ENCODE measurements at regions not wholly inside any gene's neighbourhood (a gene's known extent, or its start where the extent isn't known, plus 50 kb on each side); places are given as distances from the start of the nearest gene placed in this dataset.

DNA sequence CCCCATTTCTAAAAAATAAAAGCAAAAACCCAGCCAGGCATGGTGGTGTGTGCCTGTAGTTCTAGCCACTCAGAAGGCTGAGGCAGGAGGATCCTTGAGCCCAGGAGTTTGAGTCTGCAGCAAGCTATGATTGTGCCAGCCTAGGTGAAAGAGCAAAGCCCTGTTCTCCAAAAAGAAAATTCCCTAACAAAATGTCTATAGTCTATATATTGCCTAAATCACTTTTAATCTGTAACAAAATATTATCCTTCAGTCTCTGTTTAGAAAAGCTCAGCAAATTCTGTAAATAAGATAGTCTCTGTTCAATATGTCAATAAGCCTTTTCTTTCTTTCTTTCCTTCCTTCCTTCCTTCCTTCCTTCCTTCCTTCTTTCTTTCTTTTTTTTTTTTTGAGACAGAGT, 75.8 kb upstream of the ZFP64 start:
- no peak for DNase-seq (ENCODE audit: low read depth in 2 of 2)

DNA sequence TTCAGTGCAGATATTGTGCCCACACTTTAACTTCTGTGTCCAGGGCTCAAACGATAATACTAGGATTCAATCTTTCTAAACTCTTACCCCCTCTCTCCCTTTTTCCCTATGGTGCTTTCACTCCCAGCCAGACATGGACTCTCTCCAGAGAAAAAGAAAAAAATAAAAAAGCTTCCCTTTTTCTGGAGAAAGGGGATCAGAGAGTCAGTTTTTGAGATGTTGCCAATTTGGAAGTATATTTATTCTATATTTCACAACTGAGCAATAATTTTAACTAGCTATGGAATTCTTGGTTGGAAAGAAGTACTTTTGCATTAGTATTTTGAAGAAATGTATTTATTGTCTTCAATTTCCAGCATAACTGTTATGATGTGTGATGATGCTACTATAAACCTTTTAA, 72.2 kb upstream of the ZFP64 start:
- no peak for DNase-seq (ENCODE audit: low read depth in 2 of 2)

DNA sequence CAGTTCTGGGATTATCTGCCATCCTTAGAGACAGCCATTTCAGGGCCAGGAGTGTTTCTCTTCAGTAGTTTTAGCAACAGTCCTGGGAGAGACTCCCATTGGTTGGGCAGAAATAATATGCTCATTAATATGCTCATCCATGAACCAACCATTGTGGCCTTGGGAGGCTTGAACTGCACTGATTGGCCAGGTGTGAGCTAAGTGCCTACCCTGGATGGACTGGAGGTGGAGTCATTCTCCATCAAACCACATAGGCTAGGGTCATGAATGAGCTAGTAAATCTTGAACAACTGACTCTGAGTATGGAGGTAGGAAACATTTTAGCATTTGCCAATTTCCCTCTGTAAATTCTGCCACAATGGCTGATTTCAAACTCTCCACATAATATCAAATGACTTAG, 70.2 kb upstream of the ZFP64 start:
- no peak for DNase-seq (ENCODE audit: low read depth in 2 of 2)

DNA sequence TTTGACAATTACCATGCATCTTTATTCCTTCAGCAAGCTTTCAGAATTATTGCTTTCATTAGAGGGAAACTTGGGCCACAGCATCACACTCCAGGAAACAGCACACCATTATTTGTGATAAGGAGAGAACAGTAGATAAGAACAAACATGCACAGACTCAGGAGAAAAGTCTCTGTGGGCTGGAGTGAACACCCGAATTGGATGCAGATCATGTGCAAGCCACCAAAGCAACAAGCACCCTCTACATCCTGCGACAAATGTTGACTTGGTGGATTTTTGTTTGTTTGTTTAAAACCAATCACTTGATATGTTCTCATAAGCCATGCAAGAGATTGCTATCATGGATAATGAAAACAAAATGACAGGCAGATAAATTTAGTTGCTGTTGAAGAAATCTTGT, 67.7 kb upstream of the ZFP64 start:
- DNase-seq (ENCODE audit: low read depth in 2 of 2): no peak

DNA sequence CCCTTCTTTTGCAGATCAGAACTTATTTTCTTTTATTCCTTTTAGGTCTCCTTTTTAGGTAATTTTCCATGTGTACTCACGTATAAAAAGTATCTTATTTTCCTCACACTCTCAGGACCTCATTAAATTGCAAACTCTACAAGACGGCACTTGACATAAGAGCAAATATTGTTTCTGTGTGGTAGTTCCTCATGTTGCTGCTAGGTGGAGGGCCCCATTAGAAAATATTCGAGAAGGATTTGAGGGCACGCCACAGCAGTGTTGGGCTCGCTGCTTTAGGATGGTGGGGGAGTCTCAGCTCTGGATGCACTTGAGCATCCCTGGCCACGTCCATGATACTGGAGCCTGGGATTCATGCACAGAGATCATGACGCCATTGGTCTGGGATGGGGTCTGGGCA, 64.9 kb upstream of the ZFP64 start:
- no peak for DNase-seq (ENCODE audit: low read depth in 2 of 2)

DNA sequence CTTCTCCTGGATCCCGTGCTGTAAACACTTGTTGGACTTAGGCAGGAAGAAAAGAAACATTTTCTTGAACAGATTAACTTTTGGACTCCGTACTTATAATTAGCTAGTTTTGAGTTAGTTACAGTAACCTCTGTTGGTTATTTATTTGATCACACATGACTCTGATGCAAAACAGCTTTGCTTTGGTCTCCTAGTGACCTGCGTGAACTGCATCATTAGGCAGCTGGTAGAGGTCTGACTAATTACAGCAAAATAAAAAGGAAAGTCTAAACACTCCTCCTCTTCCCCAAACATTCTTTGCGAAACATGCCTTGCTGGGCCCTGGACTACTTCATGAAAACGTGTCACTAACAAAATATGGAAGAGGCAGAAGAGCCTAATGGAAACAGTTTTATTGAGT, 61.1 kb upstream of the ZFP64 start:
- DNase-seq (ENCODE audit: low read depth in 2 of 2): no peak

DNA sequence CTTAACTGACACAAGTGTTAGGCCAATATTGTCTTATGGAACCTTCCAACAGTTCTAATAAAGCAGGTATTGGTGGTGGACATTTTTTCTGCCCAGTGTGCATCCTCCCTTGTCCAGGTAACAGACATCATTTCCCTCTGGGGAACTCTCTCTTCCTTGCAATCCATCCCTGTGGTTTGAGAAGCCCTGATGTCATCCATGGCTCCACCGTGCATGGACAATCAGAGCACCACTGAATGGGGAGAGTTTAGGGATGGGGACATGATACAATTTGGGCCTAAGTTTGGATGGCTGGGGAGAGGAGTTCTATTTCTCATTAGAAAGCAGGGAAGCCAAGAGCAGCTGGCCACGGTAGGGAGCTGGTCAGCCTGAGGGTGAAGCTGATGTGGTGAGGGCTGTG, 60.2 kb upstream of the ZFP64 start:
- DNase-seq (ENCODE audit: low read depth in 2 of 2): no peak

DNA sequence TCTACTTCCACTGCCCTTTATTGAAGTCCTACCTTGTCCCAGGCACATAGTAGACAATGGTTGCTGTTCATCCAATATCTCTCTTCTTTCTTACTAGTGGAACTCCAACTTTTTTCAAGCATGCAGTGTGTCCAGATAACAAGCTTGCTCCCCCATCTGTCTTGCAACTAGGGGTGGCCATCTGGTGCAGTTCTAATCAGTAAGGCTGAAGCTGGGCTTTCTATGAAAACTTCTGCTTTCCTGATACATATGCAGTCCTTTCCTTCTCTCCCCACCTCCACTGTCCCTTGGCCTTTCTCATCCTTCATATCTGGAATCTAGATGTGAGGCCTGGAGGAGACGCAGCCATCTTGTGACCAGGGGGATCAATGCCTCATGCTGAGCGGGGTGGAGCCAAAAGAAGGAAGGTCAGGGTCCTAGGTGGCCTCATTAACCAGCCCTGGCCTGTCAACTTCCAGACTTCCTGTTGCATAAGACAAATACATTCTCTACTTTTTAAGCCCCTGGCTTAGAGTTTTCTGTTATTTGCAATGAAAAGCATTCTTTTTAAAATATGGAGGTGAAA, 59.6 kb upstream of the ZFP64 start:
- no peak for DNase-seq (ENCODE audit: low read depth in 2 of 2)

DNA sequence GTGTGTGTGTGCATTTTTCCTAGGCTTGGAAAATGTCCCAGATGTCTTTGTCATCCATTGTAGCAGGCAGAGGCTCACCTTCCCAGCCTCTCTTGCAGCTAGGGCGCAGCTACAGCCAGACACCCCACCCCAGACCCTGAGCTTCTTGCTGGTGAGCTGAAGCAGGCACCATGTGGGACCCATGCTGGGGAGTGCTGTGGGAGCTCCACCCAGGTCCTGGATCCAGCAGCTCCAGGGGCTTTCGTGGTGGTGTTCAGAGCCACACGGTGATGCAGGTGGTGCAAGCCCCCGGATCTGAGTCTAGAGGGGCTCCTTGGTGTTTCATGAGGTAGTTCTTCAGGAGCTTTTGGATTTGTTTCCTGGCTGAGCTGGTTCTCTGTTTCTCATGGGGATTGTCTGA, 56.0 kb upstream of the ZFP64 start:
- no peak for DNase-seq (ENCODE audit: low read depth in 2 of 2)

DNA sequence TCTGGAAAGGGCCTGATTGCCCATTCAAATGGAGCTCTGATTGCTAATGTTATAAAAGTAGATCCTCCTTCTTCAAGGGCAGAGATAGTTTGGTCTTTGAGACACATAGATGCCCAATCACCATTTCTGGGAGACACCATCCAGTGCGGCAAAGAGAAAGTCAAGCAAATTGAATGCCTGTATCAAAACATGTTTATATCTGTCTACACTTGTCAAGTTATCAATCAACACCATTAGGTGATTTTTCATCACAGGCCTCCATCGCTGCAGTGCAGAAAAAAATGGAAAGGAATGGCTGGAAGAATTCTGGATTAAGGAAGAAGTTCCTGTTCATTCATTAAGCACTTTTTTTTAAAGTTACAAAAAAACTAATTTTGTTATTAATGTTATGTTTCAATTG, 54.8 kb upstream of the ZFP64 start:
- DNase-seq (ENCODE audit: low read depth in 2 of 2): no peak

DNA sequence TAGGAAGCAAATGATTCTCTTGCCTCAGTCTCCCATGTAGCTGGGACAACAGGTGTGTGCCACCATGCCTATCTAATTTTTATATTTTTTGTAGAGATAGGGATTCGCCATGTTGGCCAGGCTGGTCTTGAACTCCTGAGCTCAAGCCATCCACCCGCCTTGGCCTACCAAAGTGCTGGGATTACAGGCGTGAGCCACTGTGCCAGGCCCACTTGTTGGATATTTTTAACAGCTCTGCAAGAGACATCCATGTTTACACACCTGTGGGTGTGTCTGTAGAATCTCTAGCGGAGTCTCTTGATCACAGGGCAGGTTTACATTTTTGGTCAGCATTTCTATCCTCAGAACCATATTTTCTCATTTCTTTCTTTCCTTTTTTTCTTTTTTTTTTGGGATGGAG, 53.1 kb upstream of the ZFP64 start:
- DNase-seq (ENCODE audit: low read depth in 2 of 2): no peak

DNA sequence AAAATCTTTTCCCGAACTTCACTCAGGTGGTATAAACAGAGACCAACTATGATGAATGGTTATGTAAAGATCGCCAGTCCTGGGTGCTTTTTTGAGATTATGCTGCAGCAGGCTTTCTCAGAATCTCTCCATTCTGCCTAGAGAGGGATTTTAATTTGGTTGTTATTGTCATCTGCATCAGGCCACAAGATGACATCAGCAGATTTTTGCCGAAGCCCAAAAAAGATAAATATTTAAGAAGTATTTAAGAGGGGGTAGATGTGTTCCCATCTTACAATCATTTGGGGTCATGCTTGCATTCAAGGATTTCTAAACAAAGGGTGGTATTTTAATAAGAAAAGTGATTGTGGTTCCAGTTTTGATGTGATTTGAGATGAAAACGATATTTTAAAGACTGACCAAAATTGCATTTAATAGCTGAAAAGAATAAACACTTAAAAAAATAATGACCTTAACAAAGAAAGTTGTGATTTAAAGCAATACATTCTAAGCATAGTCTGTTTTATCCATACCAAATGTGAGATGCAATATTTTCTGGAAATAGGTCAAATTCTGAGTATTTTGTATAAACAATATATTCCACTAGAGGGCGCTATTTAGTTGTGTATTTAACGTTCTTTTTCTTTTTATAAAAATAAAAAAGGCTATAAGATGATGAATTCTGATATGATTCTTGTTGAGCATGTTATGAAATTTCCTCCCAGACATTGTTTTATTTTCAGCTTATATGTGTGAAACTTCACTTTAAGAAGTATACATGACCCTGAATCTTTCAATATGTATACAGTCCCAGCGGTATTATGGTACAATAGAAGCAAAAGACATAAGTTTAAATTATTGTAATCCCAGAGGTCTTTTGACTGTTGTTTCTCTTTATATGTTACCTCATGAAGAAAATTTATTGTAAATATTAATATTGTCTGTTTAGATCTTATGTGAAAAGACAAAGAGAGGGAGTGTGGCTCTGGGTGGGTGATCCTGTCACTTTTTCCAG, 51.0 kb upstream of the ZFP64 start:
- no peak for DNase-seq (ENCODE audit: low read depth in 2 of 2)

Data from stimulated activated CD8-positive, alpha-beta memory T cell treated with anti-CD3 and anti-CD28 coated beads, Interleukin-2, amount 100 ng/mL, for 48 hours (primary cell).